GM19328 (cell line): ENCODE measurements at regions not wholly inside any gene's neighbourhood (a gene's known extent, or its start where the extent isn't known, plus 50 kb on each side); places are given as distances from the start of the nearest gene placed in this dataset.
"Not testable (repeated sequence)": the region's sequence is repeated elsewhere in the genome, so short reads cannot be mapped to it uniquely, and the experiment has no call there.

ENCODE experiments used
- ATAC-seq: cut with Tn5 transposase; IDR thresholded peaks from one replicate; pipeline ENCODE4 v1.9.1; 2021; ENCODE audit warnings: mild to moderate bottlenecking, moderate library complexity; ENCODE audit not compliant: unreplicated experiment

- ATAC-seq, result no peak
Observed at GRCh38 chr15:36156879-36157427, 422.5 kb upstream of the CDIN1 start.

GRCh38 chr15:36160351-36160750, 419.1 kb upstream of the CDIN1 start:
- no peak for ATAC-seq

GRCh38 chr15:36161108-36161507, 418.3 kb upstream of the CDIN1 start:
- no peak for ATAC-seq

- no peak for ATAC-seq
Observed at GRCh38 chr15:36161771-36162212, 417.6 kb upstream of the CDIN1 start.

- not testable (repeated sequence) for ATAC-seq
Observed at GRCh38 chr15:36163983-36164382, 415.4 kb upstream of the CDIN1 start.

- no peak for ATAC-seq
Observed at GRCh38 chr15:36172955-36173354, 406.5 kb upstream of the CDIN1 start.

GRCh38 chr15:36175186-36175740, 404.2 kb upstream of the CDIN1 start:
- ATAC-seq, result no peak

- ATAC-seq, result no peak
Observed at GRCh38 chr15:36175741-36176291, 403.6 kb upstream of the CDIN1 start.

- ATAC-seq, result no peak
Observed at GRCh38 chr15:36177590-36178302, 401.7 kb upstream of the CDIN1 start.

GRCh38 chr15:36178303-36178633, 401.2 kb upstream of the CDIN1 start:
- ATAC-seq, result no peak

- no peak for ATAC-seq
Observed at GRCh38 chr15:36183201-36183600, 396.2 kb upstream of the CDIN1 start.

- no peak for ATAC-seq
Observed at GRCh38 chr15:36185438-36185837, 394.0 kb upstream of the CDIN1 start.

GRCh38 chr15:36185845-36186244, 393.6 kb upstream of the CDIN1 start:
- ATAC-seq, result no peak

- no peak for ATAC-seq
Observed at GRCh38 chr15:36186376-36186775, 393.1 kb upstream of the CDIN1 start.

- no peak for ATAC-seq
Observed at GRCh38 chr15:36191459-36191858, 388.0 kb upstream of the CDIN1 start.

- not testable (repeated sequence) for ATAC-seq
Observed at GRCh38 chr15:36195361-36196007, 383.9 kb upstream of the CDIN1 start.

- no peak for ATAC-seq
Observed at GRCh38 chr15:36208868-36209582, 370.4 kb upstream of the CDIN1 start.

- no peak for ATAC-seq
Observed at GRCh38 chr15:36210426-36210825, 369.0 kb upstream of the CDIN1 start.

- ATAC-seq, result no peak
Observed at GRCh38 chr15:36218322-36218721, 361.1 kb upstream of the CDIN1 start.

- ATAC-seq, result no peak
Observed at GRCh38 chr15:36218991-36219390, 360.4 kb upstream of the CDIN1 start.

- ATAC-seq, result no peak
Observed at GRCh38 chr15:36221992-36222391, 357.4 kb upstream of the CDIN1 start.
